HG03045 (cell line): ENCODE measurements at regions not wholly inside any gene's neighbourhood (a gene's known extent, or its start where the extent isn't known, plus 50 kb on each side); places are given as distances from the start of the nearest gene placed in this dataset.

Experiments
- ATAC-seq: cut with Tn5 transposase; IDR thresholded peaks from one replicate; pipeline ENCODE4 v1.9.1; 2021; ENCODE audit warnings: mild to moderate bottlenecking, moderate library complexity; ENCODE audit not compliant: unreplicated experiment

DNA sequence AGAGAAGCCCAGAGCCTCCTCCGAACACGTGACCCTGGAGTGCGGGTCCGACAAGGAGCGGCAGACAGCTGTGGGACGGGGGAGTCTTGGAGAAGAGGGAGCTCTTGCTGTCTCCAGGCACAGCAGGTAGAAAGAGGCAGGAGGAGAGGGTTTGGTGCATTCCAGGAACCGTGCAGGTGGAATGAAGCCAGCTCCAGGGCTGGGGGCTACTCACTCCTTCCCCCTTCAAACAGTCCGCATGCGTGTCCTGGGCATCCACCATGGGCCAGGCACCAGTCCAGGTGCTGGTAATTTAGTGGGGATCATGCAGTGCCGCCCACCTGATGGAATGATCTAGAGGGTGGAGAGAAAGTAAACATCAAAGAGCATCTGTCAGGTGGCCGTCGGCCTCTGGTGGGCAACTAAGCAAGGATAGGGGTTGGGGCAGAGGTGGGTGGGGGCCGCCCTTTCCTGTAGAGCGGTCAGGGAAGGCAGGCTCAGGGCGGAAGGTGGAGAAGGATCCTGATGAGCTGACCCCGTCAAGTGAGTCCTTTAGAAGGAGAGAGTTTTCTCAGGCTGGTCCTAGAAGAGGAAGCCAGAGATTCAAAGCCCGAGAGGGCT, 850.0 kb downstream of the TBC1D22A start:
- no peak for ATAC-seq

DNA sequence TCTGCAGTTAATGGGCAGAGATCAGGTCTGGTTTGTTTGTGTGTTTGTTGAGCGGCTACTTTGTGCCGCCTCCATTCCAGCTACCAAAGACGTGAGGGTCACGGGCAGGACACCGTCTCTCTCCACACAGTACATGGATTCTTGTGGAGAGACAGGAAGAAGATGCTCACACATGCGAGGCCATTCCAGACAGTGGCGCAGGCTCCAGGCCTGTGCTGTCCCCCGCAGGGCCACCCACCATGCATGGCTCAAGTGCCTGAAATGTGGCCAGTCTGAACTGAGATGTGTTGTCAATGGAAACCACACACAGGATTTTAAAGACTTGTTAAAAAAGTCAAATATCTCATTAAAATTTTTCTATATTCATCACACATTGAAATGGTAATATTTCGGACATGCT, 848.3 kb downstream of the TBC1D22A start:
- ATAC-seq = no peak

DNA sequence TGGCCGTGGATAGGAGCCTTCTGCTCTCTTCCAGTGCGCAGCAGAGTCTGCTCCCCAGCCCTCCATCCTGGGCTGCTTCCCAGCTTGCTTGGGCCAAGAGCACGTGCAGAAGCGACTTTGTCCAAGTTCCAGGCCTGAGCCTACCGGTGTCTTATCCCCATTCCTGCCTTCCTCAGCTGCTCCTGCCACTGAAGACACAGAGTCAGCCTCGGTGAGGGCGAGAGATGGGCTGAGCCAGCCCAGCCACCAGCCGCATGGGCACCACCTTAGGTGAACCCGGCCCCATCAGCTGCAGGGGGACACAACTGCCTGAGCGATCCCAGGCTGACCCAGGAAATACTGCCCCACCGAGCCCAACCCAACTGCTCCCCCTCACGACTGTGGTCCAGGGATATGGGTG, 847.8 kb downstream of the TBC1D22A start:
- no peak for ATAC-seq

DNA sequence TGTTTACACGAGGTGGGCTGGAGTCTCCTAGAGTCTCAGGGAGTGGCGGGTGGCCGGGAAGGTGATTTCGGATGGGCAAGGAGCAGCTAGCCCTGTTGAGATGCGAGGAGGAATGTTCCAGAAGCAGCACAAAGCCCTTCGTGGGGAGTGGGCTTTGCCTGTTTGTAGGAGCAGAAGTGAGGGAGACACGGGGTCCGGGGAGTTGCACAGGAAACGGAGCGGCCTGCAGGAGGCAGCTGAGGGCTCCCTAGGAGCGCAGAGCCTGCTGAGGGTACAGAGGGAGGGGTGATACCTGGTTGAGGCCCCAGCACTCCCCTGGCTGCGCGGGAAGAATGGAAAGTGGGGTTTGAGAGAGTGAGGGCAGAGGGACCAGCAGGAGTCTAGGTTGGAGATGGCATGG, 847.2 kb downstream of the TBC1D22A start:
- ATAC-seq = no peak

DNA sequence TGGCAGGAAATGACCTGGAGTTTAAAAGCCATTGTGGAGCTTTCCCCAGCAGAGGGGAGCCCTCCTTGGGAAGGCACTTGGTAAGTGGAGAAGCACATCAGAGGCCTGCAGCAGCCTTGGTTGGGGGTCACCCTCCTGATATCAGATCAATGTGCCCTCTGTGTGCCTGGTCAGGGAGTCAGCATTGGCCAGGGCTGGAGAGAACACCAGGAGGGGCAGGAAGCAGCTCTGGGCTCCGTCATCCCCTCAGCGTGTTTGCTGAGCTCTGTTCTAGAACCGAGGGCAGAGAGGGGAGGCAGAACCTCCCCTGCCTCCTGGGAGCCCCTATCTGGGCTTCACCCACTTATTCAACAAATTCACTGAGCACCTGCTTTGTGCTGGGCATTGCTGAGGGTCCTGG, 846.0 kb downstream of the TBC1D22A start:
- no peak for ATAC-seq

DNA sequence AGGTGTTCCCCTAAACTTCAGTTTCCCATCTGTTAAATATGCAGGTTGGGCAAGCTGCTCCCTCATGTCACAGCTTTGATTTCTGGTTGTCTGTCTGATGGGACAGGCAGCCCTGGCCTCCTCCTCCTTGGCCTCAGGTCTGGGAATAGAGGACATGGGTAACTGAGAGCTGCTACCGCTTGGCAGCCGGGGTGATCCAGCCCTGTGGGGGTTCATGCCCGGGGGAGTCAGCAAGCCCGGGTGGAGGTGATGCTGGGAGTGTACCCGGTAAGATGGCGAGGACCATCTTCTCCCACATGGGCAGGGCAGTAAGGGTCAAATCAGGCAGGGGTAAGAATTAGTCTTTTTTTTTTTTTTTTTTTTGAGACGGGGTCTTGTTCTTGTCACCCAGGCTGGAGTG, 845.0 kb downstream of the TBC1D22A start:
- no peak for ATAC-seq

DNA sequence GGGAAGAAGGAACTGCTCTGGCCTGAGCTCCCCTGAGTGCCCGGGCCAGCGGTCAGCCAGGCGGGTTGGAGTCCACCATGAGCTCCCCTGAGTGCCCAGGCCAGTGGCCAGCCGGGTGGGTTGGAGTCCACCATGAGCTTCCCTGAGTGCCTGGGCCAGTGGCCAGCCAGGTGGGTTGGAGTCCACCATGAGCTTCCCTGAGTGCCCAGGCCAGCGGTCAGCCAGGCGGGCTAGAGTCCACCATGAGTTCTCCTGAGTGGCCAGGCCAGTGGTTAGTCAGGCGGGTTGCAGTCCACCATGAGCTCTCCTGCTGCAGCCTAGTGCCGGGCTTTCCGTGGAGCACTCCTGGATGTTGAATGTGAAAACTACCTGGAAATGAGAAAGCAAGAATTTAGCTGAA, 844.0 kb downstream of the TBC1D22A start:
- ATAC-seq = no peak

DNA sequence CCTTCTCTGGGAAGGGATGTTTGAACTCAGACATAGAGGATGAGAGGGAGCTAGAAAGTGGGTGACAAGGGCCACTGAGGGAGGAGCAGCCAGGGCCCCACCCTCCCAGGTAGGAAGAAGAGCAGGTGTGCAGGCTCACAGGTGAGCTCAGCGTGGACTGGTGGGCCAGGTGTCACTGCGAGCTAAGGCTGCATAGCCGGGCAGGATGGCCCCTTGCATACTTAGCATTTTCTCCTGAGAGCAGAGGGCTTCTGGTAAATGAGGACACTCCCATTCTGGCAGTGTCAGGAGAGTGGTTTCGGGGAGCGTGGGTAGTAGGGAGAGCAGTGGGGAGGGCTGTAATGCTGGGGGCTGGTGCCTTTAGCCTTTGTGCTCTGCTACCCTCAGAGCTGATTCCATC, 843.4 kb downstream of the TBC1D22A start:
- no peak for ATAC-seq

DNA sequence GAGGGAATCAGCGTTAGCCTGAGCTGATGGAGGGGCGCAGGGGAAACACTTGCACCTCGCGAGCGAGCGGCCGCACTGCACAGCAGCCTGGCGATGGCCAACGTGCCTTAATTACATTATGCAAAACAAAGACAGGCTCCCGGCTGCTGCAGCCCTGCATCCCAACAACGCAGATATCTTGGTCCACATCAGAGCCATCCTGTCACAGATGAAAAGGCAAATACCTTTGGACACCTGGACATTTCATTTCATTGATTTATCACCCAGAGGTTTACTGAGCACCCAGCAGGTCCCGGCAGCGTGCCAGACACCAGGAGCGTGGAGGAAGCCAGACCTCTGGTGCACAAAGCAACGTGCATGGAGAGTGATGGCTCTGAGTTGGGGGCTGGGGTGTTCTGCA, 843.0 kb downstream of the TBC1D22A start:
- no peak for ATAC-seq

DNA sequence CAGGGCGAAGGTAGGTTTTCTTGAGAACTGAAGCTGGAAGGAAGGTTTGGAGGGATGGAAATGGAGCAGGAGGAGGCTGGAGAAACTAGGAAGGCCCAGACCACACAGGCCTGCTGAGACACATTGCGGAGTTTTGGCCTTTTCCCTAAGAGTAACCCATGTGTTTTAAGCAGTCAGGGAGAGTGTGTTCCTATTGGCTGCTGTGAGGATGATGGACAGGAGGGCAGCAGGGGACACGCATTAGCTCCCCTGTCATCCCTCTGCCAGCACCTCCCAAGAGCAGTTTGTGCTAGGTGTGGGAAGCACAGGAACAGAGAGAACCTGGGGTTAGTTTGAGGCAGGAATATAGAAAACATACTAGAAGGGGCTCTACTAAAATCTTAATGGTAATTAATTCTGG, 842.1 kb downstream of the TBC1D22A start:
- no peak for ATAC-seq

DNA sequence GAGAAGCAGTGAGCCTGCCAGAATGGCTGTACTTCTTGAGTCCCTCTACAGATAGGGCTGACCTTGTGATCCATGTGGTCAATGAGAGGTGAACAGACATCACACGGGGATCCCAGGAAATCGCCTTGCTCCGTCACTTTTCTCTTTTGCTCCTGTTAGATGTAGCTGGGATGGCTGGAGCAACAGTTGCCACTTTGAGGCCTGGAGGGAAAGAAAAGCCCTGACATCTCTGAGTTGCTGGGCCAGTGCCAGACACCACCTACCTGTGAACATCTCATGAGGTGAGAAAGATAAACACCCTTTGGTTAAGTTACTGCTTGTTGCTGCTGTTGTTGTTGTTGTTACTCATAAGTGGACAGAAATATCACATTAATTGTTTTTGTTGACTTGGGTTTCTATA, 840.3 kb downstream of the TBC1D22A start:
- no peak for ATAC-seq

DNA sequence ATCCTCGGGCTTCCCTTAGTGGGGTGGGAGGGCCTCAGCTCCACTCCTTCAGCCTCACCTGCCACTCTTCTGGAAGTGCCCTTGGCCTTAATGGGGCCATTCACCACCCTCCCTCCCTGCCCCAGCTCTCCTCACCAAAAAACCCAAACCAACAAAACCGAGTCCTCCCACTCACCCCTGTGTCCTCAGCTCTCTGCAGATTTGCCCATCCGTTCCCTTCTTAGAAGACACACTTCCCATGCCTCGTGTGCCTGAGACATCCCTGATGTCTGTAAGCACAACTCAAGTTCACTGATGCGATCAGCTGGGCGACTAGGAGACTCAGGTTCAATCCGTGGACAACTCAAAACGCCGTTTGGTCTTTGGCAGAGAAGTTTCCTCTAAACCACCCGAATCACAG, 839.2 kb downstream of the TBC1D22A start:
- ATAC-seq = no peak

DNA sequence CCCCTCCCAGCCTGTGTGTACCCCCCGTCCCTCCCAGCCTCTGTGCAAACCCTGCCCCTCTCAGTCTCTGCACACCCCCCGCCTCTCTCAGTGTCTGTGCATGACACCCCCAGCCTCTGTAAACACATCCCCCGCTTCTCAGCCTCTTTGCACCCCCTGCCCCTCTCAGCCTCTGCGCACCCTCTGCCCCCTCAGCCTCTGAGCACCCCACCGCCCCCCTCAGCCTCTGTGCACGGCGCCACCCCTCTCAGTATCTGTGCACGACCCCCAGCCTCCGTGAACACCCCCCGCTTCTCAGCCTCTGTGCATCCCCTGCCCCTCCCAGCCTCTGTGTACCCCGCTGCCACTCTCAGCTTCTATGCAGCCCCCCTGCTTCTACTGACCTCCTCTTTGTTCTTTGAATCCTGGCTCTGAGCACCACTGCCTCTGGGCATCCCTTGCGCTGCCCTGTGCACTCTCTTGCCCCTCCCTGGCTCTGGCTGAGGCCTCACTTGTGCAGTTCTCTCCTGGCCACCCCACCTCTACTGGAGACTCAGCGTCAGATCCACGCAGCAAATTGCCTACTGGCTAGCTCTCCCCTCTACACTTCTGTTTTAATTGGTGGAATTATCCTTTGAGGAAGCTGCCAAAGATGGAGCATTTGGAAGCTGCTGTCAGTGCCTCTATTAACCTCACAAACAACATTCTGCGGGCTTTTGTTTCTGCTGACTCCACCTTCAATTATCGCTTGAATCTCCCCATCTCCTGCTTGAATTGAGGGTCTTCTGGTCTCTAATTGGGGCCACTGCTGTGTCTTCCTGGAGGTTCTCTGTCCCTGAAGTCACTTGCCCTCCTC, 838.6 kb downstream of the TBC1D22A start:
- ATAC-seq = no peak

DNA sequence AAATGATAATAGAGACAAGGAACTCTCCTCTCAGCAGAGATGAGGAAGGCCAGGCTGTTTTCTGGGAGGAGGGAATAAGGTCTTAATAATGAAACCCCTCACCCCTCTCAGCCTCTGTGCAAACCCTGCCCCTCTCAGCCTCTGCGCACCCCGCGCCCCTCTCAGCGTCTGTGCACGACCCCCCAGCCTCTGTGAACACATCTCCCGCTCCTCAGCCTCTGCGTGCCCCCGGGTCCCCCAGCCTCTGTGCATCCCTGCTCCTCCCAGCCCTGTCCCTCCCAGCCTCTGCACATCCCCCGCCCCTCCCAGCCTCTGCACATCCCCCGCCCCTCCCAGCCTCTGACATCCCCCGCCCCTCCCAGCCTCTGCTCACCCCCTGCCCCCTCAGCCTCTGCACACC, 837.8 kb downstream of the TBC1D22A start:
- no peak for ATAC-seq

DNA sequence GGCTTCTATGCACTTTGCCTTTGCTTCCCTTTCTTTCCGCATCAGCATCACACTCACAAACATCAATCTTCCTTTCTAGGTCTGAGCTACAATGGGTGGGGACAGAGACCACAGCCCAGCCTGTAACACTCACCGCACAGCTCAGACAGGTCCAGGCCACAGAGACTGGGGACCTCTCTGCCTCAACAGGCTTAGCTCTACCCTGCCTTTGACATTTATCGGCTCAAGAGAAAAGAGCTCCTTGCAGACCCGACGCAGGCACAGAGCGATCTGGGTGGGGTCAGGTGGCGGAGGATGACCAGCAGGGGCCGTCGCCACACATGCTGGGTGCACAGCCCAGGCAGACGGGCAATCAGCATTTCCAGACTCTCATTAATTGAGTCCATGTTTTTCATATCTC, 837.3 kb downstream of the TBC1D22A start:
- no peak for ATAC-seq

DNA sequence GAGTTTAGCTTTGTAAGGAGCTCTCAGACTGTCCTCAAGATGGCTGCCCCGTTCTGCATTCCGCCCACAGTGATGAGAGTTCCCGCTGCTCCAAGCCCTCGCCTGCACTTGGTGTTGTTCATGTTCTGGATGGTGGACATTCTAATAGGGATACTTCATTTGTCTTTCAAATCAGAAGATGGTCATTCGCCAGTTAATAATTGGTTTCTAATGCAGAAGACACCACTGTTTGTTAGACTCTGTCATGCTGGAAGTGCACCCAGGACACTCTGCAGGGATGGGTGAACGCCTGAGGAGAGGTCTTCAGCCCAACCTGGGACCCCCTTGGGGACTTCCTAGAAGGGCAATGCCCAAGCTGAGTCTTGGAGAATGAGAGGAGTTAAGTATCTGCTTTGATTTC, 836.4 kb downstream of the TBC1D22A start:
- ATAC-seq = no peak

DNA sequence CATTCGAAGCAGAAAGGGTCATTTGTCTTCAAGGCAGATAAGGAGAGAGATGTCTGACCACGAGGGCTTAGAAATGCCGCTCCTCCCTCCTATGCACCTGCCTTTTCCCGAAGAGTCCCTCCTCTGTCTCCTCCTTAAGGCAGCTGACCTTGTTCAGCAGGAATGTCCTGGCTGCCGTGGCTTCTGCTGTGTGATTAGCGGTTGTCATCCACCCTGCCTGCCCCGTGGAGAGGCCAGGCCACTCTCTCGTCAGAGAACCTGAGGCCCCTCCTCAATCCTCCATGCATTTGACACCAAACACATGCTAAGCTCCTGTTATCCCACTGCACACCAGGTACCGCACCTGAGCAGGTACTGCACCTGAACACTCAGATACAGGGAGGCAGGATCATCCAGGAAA, 834.6 kb downstream of the TBC1D22A start:
- no peak for ATAC-seq

DNA sequence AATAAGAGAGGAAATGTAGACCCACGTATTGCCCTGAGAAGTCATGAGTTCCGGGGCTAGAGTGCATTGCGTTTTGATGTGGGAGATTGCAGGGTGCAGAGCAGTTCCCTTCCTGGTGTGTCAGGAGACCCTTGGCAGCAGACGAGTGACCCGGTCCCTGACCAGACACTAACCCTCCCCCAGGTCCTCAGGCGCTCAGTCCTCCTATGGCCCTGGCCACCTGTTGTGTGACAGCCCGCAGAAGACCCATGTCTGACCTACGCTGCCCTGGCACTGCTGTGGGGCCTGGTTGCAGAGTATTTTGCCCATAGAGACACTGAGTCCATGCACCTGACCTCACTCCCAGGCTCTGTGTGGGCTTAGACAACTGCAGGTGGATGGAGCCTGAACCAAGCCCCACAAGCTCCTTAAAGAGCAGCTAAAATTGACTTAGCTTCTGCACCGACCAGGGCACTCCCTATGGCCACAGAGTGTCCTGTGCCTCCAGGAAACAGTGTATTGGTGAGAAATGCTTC, 833.8 kb downstream of the TBC1D22A start:
- ATAC-seq = no peak

DNA sequence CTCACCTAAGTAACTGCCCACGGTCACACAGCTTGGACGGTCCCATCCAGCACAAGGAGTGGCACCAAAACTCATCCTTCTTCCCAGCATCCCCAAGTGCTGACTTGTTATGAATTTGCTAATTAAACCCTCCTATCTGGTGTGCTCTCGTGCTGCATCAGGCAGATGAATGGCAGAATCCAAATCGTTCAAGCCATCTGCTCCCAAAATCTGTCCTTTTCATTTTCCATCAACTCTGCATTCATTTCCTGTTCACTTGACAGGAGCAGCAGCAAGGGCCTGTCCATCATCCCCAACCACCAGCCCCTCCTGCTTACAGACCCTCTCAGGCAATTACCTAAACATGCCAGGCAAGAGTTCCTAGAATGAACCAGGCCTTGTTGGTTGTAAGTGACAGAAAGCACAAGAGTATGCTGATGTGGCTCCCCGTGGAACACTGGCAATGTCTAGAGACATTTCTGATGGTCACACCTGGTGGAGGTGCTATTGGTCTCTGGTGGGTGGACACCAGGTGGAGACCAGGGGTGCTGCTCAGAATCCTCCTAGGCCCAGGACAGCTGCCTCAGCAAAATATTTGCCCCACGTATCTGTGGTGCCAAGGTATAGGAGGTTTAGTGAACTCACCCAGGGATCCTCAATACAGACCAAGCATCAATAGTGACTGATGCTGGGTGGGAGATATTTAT, 832.5 kb downstream of the TBC1D22A start:
- no peak for ATAC-seq

DNA sequence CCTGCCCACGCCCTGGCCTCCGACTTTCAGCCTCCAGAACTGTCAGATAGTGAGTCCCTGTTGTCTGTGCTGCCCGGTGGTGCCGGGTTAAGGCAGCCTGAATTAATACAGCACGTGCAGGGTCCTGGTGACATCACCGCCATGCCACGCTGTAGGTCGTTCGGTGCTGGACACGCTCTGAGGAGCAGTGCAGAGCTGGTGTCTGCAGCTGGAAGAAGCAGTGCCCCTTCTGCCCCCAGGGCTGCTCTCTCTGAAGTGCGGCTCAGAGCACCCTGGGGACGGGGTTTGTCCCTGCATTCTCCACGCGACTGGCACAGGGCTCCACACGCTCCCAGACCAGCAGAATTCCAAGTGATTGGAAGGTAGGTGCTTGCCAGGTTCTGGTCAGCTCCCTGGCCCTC, 831.5 kb downstream of the TBC1D22A start:
- ATAC-seq = no peak

DNA sequence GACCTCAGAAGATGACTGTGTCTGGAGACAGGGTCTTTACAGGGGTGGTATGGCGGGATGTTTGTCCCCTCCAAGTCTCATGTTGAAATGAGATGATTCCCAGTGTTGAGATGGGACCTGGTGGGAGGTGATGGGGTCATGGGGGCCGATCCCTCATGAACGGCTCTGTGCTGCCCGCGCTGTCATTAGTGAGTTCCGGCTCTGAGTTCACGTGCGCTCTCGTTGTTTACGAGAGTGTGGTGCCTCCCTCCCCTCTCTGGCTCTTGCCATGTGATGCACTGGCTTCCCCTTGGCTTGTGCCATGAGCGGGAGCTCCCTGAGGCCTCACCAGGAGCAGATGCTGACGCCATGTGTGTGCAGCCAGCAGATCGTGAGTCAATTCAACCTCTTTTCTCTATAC, 830.8 kb downstream of the TBC1D22A start:
- no peak for ATAC-seq

DNA sequence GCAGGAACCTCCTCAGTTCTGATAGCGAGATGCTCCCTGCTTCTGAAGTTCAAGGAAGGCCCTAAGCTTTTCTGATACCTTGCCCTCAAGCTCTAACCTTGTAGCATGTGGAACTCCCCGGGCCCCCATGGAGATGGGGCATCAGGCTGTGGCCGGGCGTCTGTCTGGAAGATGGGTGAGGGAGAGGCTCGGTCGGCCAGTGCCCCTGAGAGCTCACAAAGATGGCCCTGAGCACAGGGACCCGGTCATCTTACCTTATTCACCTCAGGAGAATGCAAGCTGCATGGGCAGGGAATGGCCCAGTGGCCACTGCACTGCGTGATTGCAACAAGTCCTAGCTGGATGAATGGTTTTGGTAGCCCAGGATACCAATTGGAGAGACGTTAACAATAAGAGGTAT, 830.3 kb downstream of the TBC1D22A start:
- ATAC-seq = no peak
